AG04449 (cell line): ENCODE measurements at regions not wholly inside any gene's neighbourhood (a gene's known extent, or its start where the extent isn't known, plus 50 kb on each side); places are given as distances from the start of the nearest gene placed in this dataset.

Experiments used
- CTCF ChIA-PET: fragments of 350-600 bp; formaldehyde crosslinking; extraction: SDS; loops from one replicate; lab custom pipeline; 2021; ENCODE audit warnings: antibody characterized with exemption; lab: Yijun Ruan, JAX
- POLR2A ChIA-PET: fragments of 400-600, 350-600 bp; formaldehyde crosslinking; extraction: SDS; loops from one replicate; lab custom pipeline; 2020; ENCODE audit warnings: antibody characterized with exemption, inconsistent platforms; lab: Yijun Ruan, JAX
- DNase-seq: peaks from one replicate; pipeline ENCODE4 v3.0.0-alpha.2; 2010; ENCODE audit warnings: low read depth, low spot score
- H3K4me3 ChIP-seq: 2 replicates; pipeline ENCODE4 v1.5.1; 2011; ENCODE audit warnings: low read depth, mild to moderate bottlenecking, control low read depth, low read length
- CTCF ChIP-seq: IDR thresholded peaks from one replicate; pipeline ENCODE4 v1.5.1; 2011; ENCODE audit warnings: mild to moderate bottlenecking, moderate library complexity, low read length, control low read depth, inconsistent platforms; ENCODE audit not compliant: insufficient read depth; ENCODE audit errors: missing control alignments

- no peak overlapping the region for H3K4me3 ChIP-seq
- POLR2A ChIA-PET: no interaction called here
- TF ChIP-seq CTCF: no peak
- CTCF ChIA-PET: no interaction called here
- no peak for DNase-seq
These were observed 177.6 kb upstream of the EDNRB start for GRCh38 chr13:78096221-78096620.

- TF ChIP-seq CTCF: no peak
- ChIA-PET POLR2A (no interaction called here), CTCF (no interaction called here)
- no peak overlapping the region for H3K4me3 ChIP-seq
- DNase-seq: no peak
These were observed 169.5 kb upstream of the EDNRB start for GRCh38 chr13:78087966-78088678.

GRCh38 chr13:78085434-78086225 is 167.0 kb upstream of the EDNRB start:
- no peak for DNase-seq
- POLR2A ChIA-PET: no interaction called here
- H3K4me3 ChIP-seq: no peak overlapping the region
- TF ChIP-seq CTCF: no peak
- CTCF ChIA-PET: no interaction called here

GRCh38 chr13:78084401-78084800 is 165.8 kb upstream of the EDNRB start:
- DNase-seq: no peak
- H3K4me3 ChIP-seq: no peak overlapping the region
- ChIA-PET CTCF (no interaction called here), POLR2A (no interaction called here)
- no peak for TF ChIP-seq CTCF

- TF ChIP-seq CTCF: no peak
- ChIA-PET POLR2A (no interaction called here), CTCF (interaction anchor here (0.9 kb wide), 1 partner anchor 43 kb away, joined by 3 read pairs; no protein-coding TSS in a partner anchor)
- no peak for DNase-seq
- no peak overlapping the region for H3K4me3 ChIP-seq
These were observed 159.5 kb upstream of the EDNRB start for GRCh38 chr13:78078168-78078567.

- ChIA-PET POLR2A (no interaction called here), CTCF (no interaction called here)
- no peak for DNase-seq
- TF ChIP-seq CTCF: no peak
- no peak overlapping the region for H3K4me3 ChIP-seq
These were observed 148.7 kb upstream of the EDNRB start for GRCh38 chr13:78067290-78067689.
